K562 (cell line): ENCODE measurements at regions not wholly inside any gene's neighbourhood (a gene's known extent, or its start where the extent isn't known, plus 50 kb on each side); places are given as distances from the start of the nearest gene placed in this dataset.

Source experiments
- ATAC-seq: fragments of 200-7000 bp; cut with Tn5 transposase; 3 replicates; pipeline ENCODE4 v1.9.1; 2020; ENCODE audit warnings: moderate library complexity
- BruUV-seq: library from RNA; stranded (reverse); fragments of 400-500 nt; replicated peaks from 2 replicates; lab custom pipeline; 2021; lab: Mats Ljungman, UMichigan
- CTCF ChIA-PET: fragments of 300-600 bp; formaldehyde crosslinking; extraction: SDS; loops from one replicate; lab custom pipeline; 2021; ENCODE audit warnings: low intra/inter-chr PET ratio; lab: Yijun Ruan, JAX
- POLR2A ChIA-PET: fragments of 300-600, 350-650 bp; sonication (Branson Sonifier 250); formaldehyde crosslinking; extraction: SDS; loops from one replicate; lab custom pipeline; 2021; ENCODE audit warnings: antibody characterized with exemption, inconsistent platforms; lab: Yijun Ruan, JAX
- DNase-seq, 4 experiments: peaks; one replicate each; pipeline versions ENCODE4 v3.0.0 to v3.0.0-alpha.2; 2011 to 2018; ENCODE audit warnings: low spot score in 3 of 4, mixed read lengths in 3 of 4; ENCODE audit errors: extremely low read depth in 1 of 4
- FAIRE-seq: peaks from 2 replicates; lab custom pipeline; 2011; peaks lifted over from hg19 to GRCh38; lab: Jason Lieb, UNC
- H2AFZ ChIP-seq: 2 replicates; pipeline ENCODE4 v1.6.0; 2011; ENCODE audit warnings: low read depth, low read length, control low read depth, inconsistent platforms
- H3K27ac ChIP-seq: fragments of 200-600 bp; 3 replicates; pipeline ENCODE4 v1.8.0; 2011; ENCODE audit warnings: low read depth, mild to moderate bottlenecking, control low read depth, inconsistent platforms, low read length, moderate library complexity, mixed read lengths; ENCODE audit errors: extremely low read depth
- H3K27me3 ChIP-seq, 2 experiments: fragments of 300-600 bp in 1 of 2; 2 replicates in 1 of 2; 3 replicates in 1 of 2; pipeline versions ENCODE4 v1.6.0 to v1.8.0; 2011; ENCODE audit warnings: inconsistent platforms in 2 of 2, low read length in 2 of 2, mild to moderate bottlenecking in 1 of 2, mixed read lengths in 1 of 2, moderate library complexity in 1 of 2; ENCODE audit not compliant: control insufficient read depth in 2 of 2, insufficient read depth in 2 of 2
- H3K36me3 ChIP-seq: fragments of 300-600 bp; 3 replicates; pipeline ENCODE4 v1.8.0; 2011; ENCODE audit warnings: mild to moderate bottlenecking, low read length, inconsistent platforms; ENCODE audit not compliant: control insufficient read depth, insufficient read depth
- H3K4me1 ChIP-seq, 2 experiments: fragments of 200-600 bp in 1 of 2; replicated peaks in 1 of 2; 2 replicates in 1 of 2; 3 replicates in 1 of 2; pipeline versions ENCODE4 v1.5.1 to v1.8.0; 2011; ENCODE audit warnings: inconsistent platforms in 2 of 2, low read length in 2 of 2, mild to moderate bottlenecking in 1 of 2, mixed read lengths in 1 of 2, moderate library complexity in 1 of 2; ENCODE audit not compliant: control insufficient read depth in 2 of 2, insufficient read depth in 2 of 2
- H3K4me2 ChIP-seq: 2 replicates; pipeline ENCODE4 v1.6.1; 2011; ENCODE audit warnings: low read length, control low read depth, inconsistent platforms, mixed read lengths; ENCODE audit not compliant: insufficient read depth
- H3K4me3 ChIP-seq: fragments of 200-600 bp; sonication (generic), shearing (Covaris generic); 2 replicates; pipeline ENCODE4 v1.5.1; 2016; ENCODE audit warnings: control low read depth, inconsistent platforms
- H3K79me2 ChIP-seq: fragments of 200-600 bp; 3 replicates; pipeline ENCODE4 v1.8.0; 2011; ENCODE audit warnings: low read length, inconsistent platforms; ENCODE audit not compliant: control insufficient read depth, insufficient read depth
- H3K9ac ChIP-seq, 2 experiments: 2 replicates each; pipeline versions ENCODE4 v1.6.0 to v1.6.1; 2011; ENCODE audit warnings: low read depth in 2 of 2, low read length in 2 of 2, control low read depth in 1 of 2, inconsistent platforms in 1 of 2, mild to moderate bottlenecking in 1 of 2, mixed read lengths in 1 of 2; ENCODE audit not compliant: insufficient read depth in 1 of 2
- H3K9me1 ChIP-seq: one replicate; pipeline ENCODE4 v1.6.0; 2011; ENCODE audit warnings: inconsistent platforms, mild to moderate bottlenecking, low read length, moderate library complexity; ENCODE audit not compliant: control insufficient read depth, insufficient read depth
- H3K9me3 ChIP-seq: replicated peaks from 2 replicates; pipeline ENCODE4 v1.5.1; 2011; ENCODE audit warnings: low read depth, low read length, inconsistent platforms; ENCODE audit not compliant: control insufficient read depth, insufficient read depth
- H4K20me1 ChIP-seq: replicated peaks from 2 replicates; pipeline ENCODE4 v1.6.1; 2011; ENCODE audit warnings: low read length, inconsistent platforms, mixed read lengths; ENCODE audit not compliant: control insufficient read depth, insufficient read depth
- ESRRB ChIP-seq: fragments of 250-450 bp; sonication (Bioruptor Pico); IDR thresholded peaks from 2 replicates; pipeline ENCODE4 v1.5.0; 2020; ENCODE audit warnings: mild to moderate bottlenecking, moderate library complexity, borderline replicate concordance
- FOXA1 ChIP-seq: fragments of 450-650 bp; IDR thresholded peaks from 2 replicates; pipeline ENCODE4 v1.6.1; 2016; ENCODE audit warnings: mild to moderate bottlenecking, borderline replicate concordance
- HOXB6 ChIP-seq: fragments of 250-450 bp; sonication (Bioruptor Pico); IDR thresholded peaks from 2 replicates; pipeline ENCODE4 v1.5.1; 2022; ENCODE audit warnings: mild to moderate bottlenecking, borderline replicate concordance
- KHSRP ChIP-seq: fragments of 450-650 bp; IDR thresholded peaks from 2 replicates; pipeline ENCODE4 v1.6.1; 2017
- MAFG ChIP-seq: fragments of 450-650 bp; conservative IDR thresholded peaks from 2 replicates; pipeline ENCODE4 v1.6.1; 2016; ENCODE audit warnings: missing genetic modification characterization, missing compliant biosample characterization
- MIER1 ChIP-seq: fragments of 450-650 bp; IDR thresholded peaks from 2 replicates; pipeline ENCODE4 v1.6.1; 2016; ENCODE audit warnings: antibody characterized with exemption, mild to moderate bottlenecking, low read depth
- NR2C2 ChIP-seq, 2 experiments: fragments of 200-800 bp in 1 of 2; sonication (Bioruptor generic) in 1 of 2; sonication (generic) in 1 of 2; formaldehyde crosslinking in 1 of 2; IDR thresholded peaks; 2 replicates each; pipeline versions ENCODE4 v1.6.1 to v1.8.0; 2016 to 2022; ENCODE audit warnings: mild to moderate bottlenecking in 1 of 2, missing compliant biosample characterization in 1 of 2, missing genetic modification characterization in 1 of 2, missing genetic modification reagents in 1 of 2
- NR4A1 ChIP-seq, 2 experiments: fragments of 250-450 bp in 1 of 2; fragments of 450-650 bp in 1 of 2; sonication (Bioruptor Pico) in 1 of 2; IDR thresholded peaks; 2 replicates each; pipeline versions ENCODE4 v1.4.0 to v1.6.1; 2016 to 2020; ENCODE audit warnings: mild to moderate bottlenecking in 2 of 2, missing compliant biosample characterization in 1 of 2, missing genetic modification characterization in 1 of 2, moderate library complexity in 1 of 2
- U2AF1 ChIP-seq: fragments of 200-400 bp; formaldehyde crosslinking; optimal IDR thresholded peaks from 2 replicates; pipeline ENCODE3; 2017; ENCODE audit warnings: mild to moderate bottlenecking, low read depth, low read length, moderate library complexity
- WGBS: fragments of 100-300 bp; shearing (Covaris generic); methylation state at CpG from one replicate; pipeline ENCODE4 v1.1.6; 2016; ENCODE audit warnings: low coverage, mixed read lengths; ENCODE audit not compliant: insufficient coverage; ENCODE audit errors: missing lambda C conversion rate; 5-methylcytosine and 5-hydroxymethylcytosine counted together
- in situ Hi-C: fragments of 300-500 bp; cut with MboI; formaldehyde crosslinking; loops from 4 replicates; pipeline ENCODE4 v1.15.0; 2018; ENCODE audit warnings: inconsistent platforms, mixed read lengths
- intact Hi-C: fragments of 100-400 bp; cut with micrococcal nuclease; formaldehyde crosslinking; loops from 2 replicates; pipeline ENCODE4 v1.14.2; 2022
- TF ChIP-seq, protein P1 (sequence below): fragments of 250-450 bp; sonication (Bioruptor Pico); IDR thresholded peaks from 2 replicates; pipeline ENCODE4 v1.6.1; 2021; ENCODE audit warnings: mild to moderate bottlenecking

DNA sequence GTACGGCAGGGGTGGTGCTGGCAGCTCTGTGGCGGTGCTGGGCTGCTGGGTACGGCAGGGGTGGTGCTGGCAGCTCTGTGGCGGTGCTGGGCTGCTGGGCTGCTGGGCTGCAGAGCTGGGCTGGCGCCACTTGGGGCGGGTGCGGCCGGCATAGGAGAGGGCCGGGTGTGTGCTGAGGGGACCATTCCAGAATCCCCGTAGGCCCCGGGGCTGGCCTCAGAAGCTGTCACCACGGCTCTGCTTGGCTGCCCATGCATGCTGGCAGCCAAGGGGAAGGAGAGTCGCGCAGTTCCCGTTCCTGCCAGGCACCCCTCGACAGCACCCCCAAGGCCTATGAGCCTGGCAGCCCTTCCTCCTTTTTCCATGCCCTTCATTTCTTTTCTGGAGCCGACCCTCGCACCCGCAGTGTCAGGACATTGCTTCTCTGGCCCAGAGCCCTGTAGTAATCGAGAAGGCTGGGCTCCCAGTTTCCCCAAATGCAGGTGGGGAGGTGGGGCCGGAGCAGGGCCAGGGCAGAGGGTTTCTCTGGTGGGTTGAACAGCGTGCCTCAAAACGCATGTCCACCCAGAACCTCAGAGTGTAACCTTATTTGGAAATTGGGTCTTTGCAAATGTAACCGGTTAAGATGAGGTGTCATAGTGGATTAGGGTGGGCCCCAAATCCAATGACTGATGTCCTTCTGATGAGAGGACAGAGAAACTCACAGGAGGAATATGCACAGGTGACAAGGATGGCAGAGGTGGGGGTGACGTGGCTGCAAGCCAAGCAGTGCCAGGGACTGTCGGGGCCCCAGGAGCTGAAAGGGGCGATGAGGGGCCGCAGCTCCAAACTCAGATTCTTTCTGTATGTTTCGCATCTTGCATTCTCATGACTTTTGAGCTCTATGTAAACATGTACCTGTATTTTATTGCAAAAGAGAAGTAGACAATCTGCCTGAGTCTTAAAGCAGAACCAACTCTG is 71.0 kb upstream of the ACTRT2 start:
- TF ChIP-seq HOXB6 (CRISPR knock-in tag) (no peak), KHSRP (no peak), MIER1 (no peak), U2AF1 (no peak), ESRRB (CRISPR knock-in tag) (no peak), FOXA1 (no peak), MAFG (tag) (no peak), NR4A1 (CRISPR knock-in tag; IDR thresholded peaks at IDR 0.05) (no peak), NR4A1 (tag; IDR thresholded peaks at IDR 0.05) (no peak), NR2C2 (CRISPR knock-in tag; IDR thresholded peaks at IDR 0.05) (no peak), NR2C2 (tag; IDR thresholded peaks at IDR 0.05) (no peak)
- TF ChIP-seq, protein P1, sequence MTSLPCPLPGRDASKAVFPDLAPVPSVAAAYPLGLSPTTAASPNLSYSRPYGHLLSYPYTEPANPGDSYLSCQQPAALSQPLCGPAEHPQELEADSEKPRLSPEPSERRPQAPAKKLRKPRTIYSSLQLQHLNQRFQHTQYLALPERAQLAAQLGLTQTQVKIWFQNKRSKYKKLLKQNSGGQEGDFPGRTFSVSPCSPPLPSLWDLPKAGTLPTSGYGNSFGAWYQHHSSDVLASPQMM (CRISPR knock-in tag) = no peak
- TF ChIP-seq, all 486 proteins: peak for 0
- FAIRE-seq (no peak), DNase-seq (no peak), ATAC-seq (no peak)
- H3K4me1 ChIP-seq = no peaks in the 10 kb centered on the region
- CTCF ChIA-PET = no interaction called here
- H3K9me1 ChIP-seq = no peaks in the 10 kb centered on the region
- H2AFZ ChIP-seq = no peak overlapping the region
- H3K9me3 ChIP-seq = no peaks in the 10 kb centered on the region; the same call in 1 of the 2 replicates
- POLR2A ChIA-PET = interaction anchor here (0.7 kb wide), 1 partner anchor 24 kb away, joined by 3 read pairs; no protein-coding TSS in a partner anchor
- no peaks in the 10 kb centered on the region for H4K20me1 ChIP-seq
- H3K36me3 ChIP-seq = no peaks in the 10 kb centered on the region
- no peaks in the 10 kb centered on the region for H3K79me2 ChIP-seq
- no peak overlapping the region for H3K4me2 ChIP-seq
- no peak overlapping the region for H3K27ac ChIP-seq
- no peak overlapping the region for H3K4me3 ChIP-seq
- peaks cover 8 to 38% of the 10 kb centered on the region in 2 experiments; a peak in 3 of 5 replicates for H3K27me3 ChIP-seq
- in situ Hi-C loops (no loop called here), intact Hi-C loops (no loop called here)
- H3K9ac ChIP-seq = no peak overlapping the region
- 1% methylated on average over 23 of the region's 29 CpGs for WGBS
- BruUV-seq = no TSS peak
